Transverse colon (tissue), 4 donors: ENCODE measurements at regions not wholly inside any gene's neighbourhood (a gene's known extent, or its start where the extent isn't known, plus 50 kb on each side); places are given as distances from the start of the nearest gene placed in this dataset.

Experiments
- DNase-seq: peaks from one replicate; pipeline ENCODE4 v3.0.0-alpha.2; 2019
- H3K27ac ChIP-seq, 4 donors: fragments of 200-600 bp; sonication (generic); 2 replicates each; pipeline ENCODE4 v1.5.1; 2016 to 2018; ENCODE audit warnings: inconsistent platforms in 4 of 4
- H3K27me3 ChIP-seq: fragments of 200-600 bp; sonication (generic); 2 replicates; pipeline ENCODE4 v1.5.1; 2017; ENCODE audit warnings: inconsistent platforms
- H3K36me3 ChIP-seq, 4 donors: fragments of 200-600 bp; sonication (generic); 2 replicates each; pipeline ENCODE4 v1.5.1; 2017 to 2019; ENCODE audit warnings: inconsistent platforms in 4 of 4
- H3K4me1 ChIP-seq, 4 donors: fragments of 200-600 bp; sonication (generic); 2 replicates each; pipeline ENCODE4 v1.5.1; 2017 to 2020; ENCODE audit warnings: inconsistent platforms in 4 of 4
- H3K4me3 ChIP-seq, 4 donors: fragments of 200-600 bp; sonication (generic); 1 replicate in 1 of 4; 2 replicates in 3 of 4; pipeline versions ENCODE4 v1.5.1 to v1.6.1; 2017 to 2019; ENCODE audit warnings: inconsistent platforms in 4 of 4
- H3K9me3 ChIP-seq, 2 donors: fragments of 200-600 bp; sonication (generic); 2 replicates each; pipeline ENCODE4 v1.5.1; 2017 to 2019; ENCODE audit warnings: inconsistent platforms in 2 of 2
- CTCF ChIP-seq, 5 experiments: fragments of 200-600 bp in 3 of 5; fragments of 450-650 bp in 2 of 5; sonication (generic) in 3 of 5; IDR thresholded peaks; 1 replicate in 2 of 5; 2 replicates in 3 of 5; pipeline ENCODE4 v1.5.1; 2016 to 2017; ENCODE audit warnings: antibody characterized with exemption in 5 of 5, inconsistent platforms in 3 of 5, mild to moderate bottlenecking in 2 of 5, moderate library complexity in 1 of 5
- EP300 ChIP-seq: sonication (generic); formaldehyde crosslinking; IDR thresholded peaks from one replicate; pipeline ENCODE4 v1.6.1; 2017; ENCODE audit warnings: antibody characterized with exemption, low read depth
- POLR2A ChIP-seq: fragments of 450-650 bp; IDR thresholded peaks from one replicate; pipeline ENCODE4 v1.6.1; 2016; ENCODE audit warnings: antibody characterized with exemption, mild to moderate bottlenecking, moderate library complexity
- POLR2AphosphoS5 ChIP-seq, 3 donors: sonication (generic); formaldehyde crosslinking; IDR thresholded peaks; one replicate each; pipeline ENCODE4 v1.6.1; 2016; ENCODE audit warnings: antibody characterized with exemption in 3 of 3
- WGBS, 2 donors: methylation state at CpG; one replicate each; pipeline ENCODE4 v1.1.5; 2018; ENCODE audit warnings: low coverage in 1 of 2; 5-methylcytosine and 5-hydroxymethylcytosine counted together
- in situ Hi-C, 4 donors: fragments of 200-750 bp; cut with MboI; loops; one replicate each; pipeline versions ENCODE4 v1.15.0 to v1.15.1; 2017; ENCODE audit warnings: low sequenced_read_pairs in 3 of 4, low pct_ligation_motif_present in 1 of 4, low pct_unique_long_range_greater_than_20kb in 1 of 4
- intact Hi-C: fragments of 100-400 bp; cut with DNase I; formaldehyde crosslinking; loops from one replicate; pipeline ENCODE4 v1.15.1; 2023; ENCODE audit warnings: low total_unique reads

- 84 to 88% methylated on average over 1 to 4 of the region's 4 CpGs for WGBS, 2 donors
- H3K9me3 ChIP-seq, result no peaks in the 10 kb centered on the region
- in situ Hi-C loops, result no loop called here
Measured at GRCh38 chr6:10128721-10129120, 286.2 kb downstream of the TFAP2A start.

GRCh38 chr6:10122164-10122563, 292.7 kb downstream of the TFAP2A start:
- in situ Hi-C loops (no loop called here), intact Hi-C loops (no loop called here)
- no peak overlapping the region for H3K27ac ChIP-seq
- H3K4me1 ChIP-seq, result no peaks in the 10 kb centered on the region
- H3K4me3 ChIP-seq, result no peak overlapping the region
- DNase-seq, result no peak
- H3K27me3 ChIP-seq, result no peaks in the 10 kb centered on the region
- 43 to 45% methylated on average over 1 of the region's 1 CpG for WGBS, 2 donors
- TF ChIP-seq POLR2AphosphoS5 (IDR thresholded peaks at IDR 0.05) (no peak), CTCF (IDR thresholded peaks at IDR 0.05) (no peak), POLR2A (no peak), EP300 (no peak)
- H3K36me3 ChIP-seq, result no peaks in the 10 kb centered on the region
- no peaks in the 10 kb centered on the region for H3K9me3 ChIP-seq

More at GRCh38 chr6:10128721-10129120, 286.2 kb downstream of the TFAP2A start:
- no peak overlapping the region for H3K4me3 ChIP-seq
- TF ChIP-seq POLR2A, result no peak
- no peak for TF ChIP-seq POLR2AphosphoS5 (IDR thresholded peaks at IDR 0.05)
- TF ChIP-seq CTCF (IDR thresholded peaks at IDR 0.05), result no peak
- no peak for TF ChIP-seq EP300
- H3K36me3 ChIP-seq, result no peaks in the 10 kb centered on the region
- H3K4me1 ChIP-seq, result no peaks in the 10 kb centered on the region
- H3K27me3 ChIP-seq, result no peaks in the 10 kb centered on the region
- DNase-seq, result no peak
- intact Hi-C loops, result no loop called here
- no peak overlapping the region for H3K27ac ChIP-seq

GRCh38 chr6:10112871-10113549, 301.9 kb downstream of the TFAP2A start:
- TF ChIP-seq POLR2A, result no peak
- TF ChIP-seq EP300, result no peak
- no peak for TF ChIP-seq CTCF (IDR thresholded peaks at IDR 0.05)
- TF ChIP-seq POLR2AphosphoS5 (IDR thresholded peaks at IDR 0.05), result no peak
- 56 to 57% methylated on average over 2 to 26 of the region's 28 CpGs for WGBS, 2 donors
- no peaks in the 10 kb centered on the region for H3K4me1 ChIP-seq
- no peaks in the 10 kb centered on the region for H3K9me3 ChIP-seq
- no peak overlapping the region for H3K27ac ChIP-seq
- no peak for DNase-seq
- H3K36me3 ChIP-seq, result no peaks in the 10 kb centered on the region
- H3K27me3 ChIP-seq, result no peaks in the 10 kb centered on the region
- intact Hi-C loops, result no loop called here
- H3K4me3 ChIP-seq, result no peak overlapping the region
- in situ Hi-C loops, result no loop called here

- Histone ChIP-seq H3K4me1 (no peaks in the 10 kb centered on the region), H3K27ac (no peak overlapping the region), H3K4me3 (no peak overlapping the region), H3K9me3 (no peaks in the 10 kb centered on the region), H3K36me3 (no peaks in the 10 kb centered on the region), H3K27me3 (no peaks in the 10 kb centered on the region)
- in situ Hi-C loops (no loop called here), intact Hi-C loops (no loop called here)
- WGBS, 2 donors, result 67 to 78% methylated on average over 4 to 7 of the region's 7 CpGs
- no peak for DNase-seq
- TF ChIP-seq CTCF (IDR thresholded peaks at IDR 0.05) (no peak), POLR2AphosphoS5 (IDR thresholded peaks at IDR 0.05) (no peak), EP300 (no peak), POLR2A (no peak)
Measured at GRCh38 chr6:10111975-10112374, 302.9 kb downstream of the TFAP2A start.
